K562 (cell line): ENCODE measurements at regions not wholly inside any gene's neighbourhood (a gene's known extent, or its start where the extent isn't known, plus 50 kb on each side); places are given as distances from the start of the nearest gene placed in this dataset.

Source experiments
- ATAC-seq: fragments of 200-7000 bp; cut with Tn5 transposase; 3 replicates; pipeline ENCODE4 v1.9.1; 2020; ENCODE audit warnings: moderate library complexity
- BruUV-seq: library from RNA; stranded (reverse); fragments of 400-500 nt; replicated peaks from 2 replicates; lab custom pipeline; 2021; lab: Mats Ljungman, UMichigan
- CTCF ChIA-PET: fragments of 300-600 bp; formaldehyde crosslinking; extraction: SDS; loops from one replicate; lab custom pipeline; 2021; ENCODE audit warnings: low intra/inter-chr PET ratio; lab: Yijun Ruan, JAX
- POLR2A ChIA-PET: fragments of 300-600, 350-650 bp; sonication (Branson Sonifier 250); formaldehyde crosslinking; extraction: SDS; loops from one replicate; lab custom pipeline; 2021; ENCODE audit warnings: antibody characterized with exemption, inconsistent platforms; lab: Yijun Ruan, JAX
- DNase-seq, 4 experiments: peaks; one replicate each; pipeline versions ENCODE4 v3.0.0 to v3.0.0-alpha.2; 2011 to 2018; ENCODE audit warnings: low spot score in 3 of 4, mixed read lengths in 3 of 4; ENCODE audit errors: extremely low read depth in 1 of 4
- FAIRE-seq: peaks from 2 replicates; lab custom pipeline; 2011; peaks lifted over from hg19 to GRCh38; lab: Jason Lieb, UNC
- H2AFZ ChIP-seq: 2 replicates; pipeline ENCODE4 v1.6.0; 2011; ENCODE audit warnings: low read depth, low read length, control low read depth, inconsistent platforms
- H3K27ac ChIP-seq: fragments of 200-600 bp; 3 replicates; pipeline ENCODE4 v1.8.0; 2011; ENCODE audit warnings: low read depth, mild to moderate bottlenecking, control low read depth, inconsistent platforms, low read length, moderate library complexity, mixed read lengths; ENCODE audit errors: extremely low read depth
- H3K27me3 ChIP-seq, 2 experiments: fragments of 300-600 bp in 1 of 2; 2 replicates in 1 of 2; 3 replicates in 1 of 2; pipeline versions ENCODE4 v1.6.0 to v1.8.0; 2011; ENCODE audit warnings: inconsistent platforms in 2 of 2, low read length in 2 of 2, mild to moderate bottlenecking in 1 of 2, mixed read lengths in 1 of 2, moderate library complexity in 1 of 2; ENCODE audit not compliant: control insufficient read depth in 2 of 2, insufficient read depth in 2 of 2
- H3K36me3 ChIP-seq: fragments of 300-600 bp; 3 replicates; pipeline ENCODE4 v1.8.0; 2011; ENCODE audit warnings: mild to moderate bottlenecking, low read length, inconsistent platforms; ENCODE audit not compliant: control insufficient read depth, insufficient read depth
- H3K4me1 ChIP-seq, 2 experiments: fragments of 200-600 bp in 1 of 2; replicated peaks in 1 of 2; 2 replicates in 1 of 2; 3 replicates in 1 of 2; pipeline versions ENCODE4 v1.5.1 to v1.8.0; 2011; ENCODE audit warnings: inconsistent platforms in 2 of 2, low read length in 2 of 2, mild to moderate bottlenecking in 1 of 2, mixed read lengths in 1 of 2, moderate library complexity in 1 of 2; ENCODE audit not compliant: control insufficient read depth in 2 of 2, insufficient read depth in 2 of 2
- H3K4me2 ChIP-seq: 2 replicates; pipeline ENCODE4 v1.6.1; 2011; ENCODE audit warnings: low read length, control low read depth, inconsistent platforms, mixed read lengths; ENCODE audit not compliant: insufficient read depth
- H3K4me3 ChIP-seq: fragments of 200-600 bp; sonication (generic), shearing (Covaris generic); 2 replicates; pipeline ENCODE4 v1.5.1; 2016; ENCODE audit warnings: control low read depth, inconsistent platforms
- H3K79me2 ChIP-seq: fragments of 200-600 bp; 3 replicates; pipeline ENCODE4 v1.8.0; 2011; ENCODE audit warnings: low read length, inconsistent platforms; ENCODE audit not compliant: control insufficient read depth, insufficient read depth
- H3K9ac ChIP-seq, 2 experiments: 2 replicates each; pipeline versions ENCODE4 v1.6.0 to v1.6.1; 2011; ENCODE audit warnings: low read depth in 2 of 2, low read length in 2 of 2, control low read depth in 1 of 2, inconsistent platforms in 1 of 2, mild to moderate bottlenecking in 1 of 2, mixed read lengths in 1 of 2; ENCODE audit not compliant: insufficient read depth in 1 of 2
- H3K9me1 ChIP-seq: one replicate; pipeline ENCODE4 v1.6.0; 2011; ENCODE audit warnings: inconsistent platforms, mild to moderate bottlenecking, low read length, moderate library complexity; ENCODE audit not compliant: control insufficient read depth, insufficient read depth
- H3K9me3 ChIP-seq: replicated peaks from 2 replicates; pipeline ENCODE4 v1.5.1; 2011; ENCODE audit warnings: low read depth, low read length, inconsistent platforms; ENCODE audit not compliant: control insufficient read depth, insufficient read depth
- H4K20me1 ChIP-seq: replicated peaks from 2 replicates; pipeline ENCODE4 v1.6.1; 2011; ENCODE audit warnings: low read length, inconsistent platforms, mixed read lengths; ENCODE audit not compliant: control insufficient read depth, insufficient read depth
- ARID3A ChIP-seq: IDR thresholded peaks from 2 replicates; pipeline ENCODE4 v1.6.1; 2012; ENCODE audit warnings: low read depth, low read length, improper control_type of control experiment, borderline replicate concordance
- FIP1L1 ChIP-seq: fragments of 200-400 bp; formaldehyde crosslinking; IDR thresholded peaks from 2 replicates; pipeline ENCODE4 v1.6.1; 2018; ENCODE audit warnings: mild to moderate bottlenecking, low read depth, low read length; ENCODE audit not compliant: poor library complexity, severe bottlenecking
- FOXK1 ChIP-seq: sonication (generic); formaldehyde crosslinking; IDR thresholded peaks from 2 replicates; pipeline ENCODE4 v1.8.0; 2022; ENCODE audit warnings: missing genetic modification reagents, mild to moderate bottlenecking, borderline replicate concordance
- HDGF ChIP-seq: fragments of 450-650 bp; IDR thresholded peaks from 2 replicates; pipeline ENCODE4 v1.6.1; 2016
- HES1 ChIP-seq: fragments of 450-650 bp; IDR thresholded peaks from 2 replicates; pipeline ENCODE4 v1.6.1; 2016; ENCODE audit warnings: low read depth, mild to moderate bottlenecking, moderate library complexity
- IFI16 ChIP-seq: fragments of 250-450 bp; sonication (Bioruptor Pico); IDR thresholded peaks from 2 replicates; pipeline ENCODE4 v2.1.2; 2022; ENCODE audit warnings: mild to moderate bottlenecking, inconsistent platforms
- ILK ChIP-seq: fragments of 450-650 bp; IDR thresholded peaks from 2 replicates; pipeline ENCODE4 v1.6.1; 2016; ENCODE audit warnings: missing genetic modification characterization, low read depth, mild to moderate bottlenecking, missing compliant biosample characterization, moderate library complexity, borderline replicate concordance
- MYBL2 ChIP-seq, 2 experiments: fragments of 450-650 bp in 1 of 2; sonication (generic) in 1 of 2; formaldehyde crosslinking in 1 of 2; IDR thresholded peaks; 2 replicates each; pipeline versions ENCODE4 v1.6.1 to v1.8.1; 2017 to 2022; ENCODE audit warnings: borderline replicate concordance in 1 of 2, inconsistent platforms in 1 of 2, low read depth in 1 of 2, mild to moderate bottlenecking in 1 of 2, missing genetic modification reagents in 1 of 2, moderate library complexity in 1 of 2
- NFATC3 ChIP-seq: fragments of 450-650 bp; IDR thresholded peaks from 2 replicates; pipeline ENCODE4 v1.6.1; 2017; ENCODE audit warnings: mild to moderate bottlenecking
- POLR2G ChIP-seq: fragments of 200-400 bp; formaldehyde crosslinking; IDR thresholded peaks from 2 replicates; pipeline ENCODE4 v1.6.1; 2017; ENCODE audit warnings: low read depth, mild to moderate bottlenecking, antibody characterized with exemption, low read length, moderate library complexity
- SIRT6 ChIP-seq: IDR thresholded peaks from one replicate; pipeline ENCODE4 v1.6.1; 2012; ENCODE audit warnings: low read depth, mild to moderate bottlenecking, control low read depth, inconsistent platforms, low read length, moderate library complexity
- SMAD2 ChIP-seq: fragments of 150-350 bp; IDR thresholded peaks from 2 replicates; pipeline ENCODE4 v1.6.1; 2014; ENCODE audit warnings: low read depth, mild to moderate bottlenecking, low read length
- SMAD4 ChIP-seq: fragments of 250-450 bp; sonication (Bioruptor Pico); conservative IDR thresholded peaks from 2 replicates; pipeline ENCODE4 v1.8.0; 2021; ENCODE audit warnings: inconsistent platforms, mild to moderate bottlenecking, moderate library complexity
- SP1 ChIP-seq: sonication (generic); formaldehyde crosslinking; IDR thresholded peaks from 2 replicates; pipeline ENCODE4 v1.8.1; 2022; ENCODE audit warnings: mild to moderate bottlenecking, missing genetic modification reagents
- TFAP4 ChIP-seq: sonication (generic); formaldehyde crosslinking; IDR thresholded peaks from 2 replicates; pipeline ENCODE4 v1.8.0; 2022; ENCODE audit warnings: missing genetic modification reagents, mild to moderate bottlenecking, moderate library complexity, borderline replicate concordance
- WGBS: fragments of 100-300 bp; shearing (Covaris generic); methylation state at CpG from one replicate; pipeline ENCODE4 v1.1.6; 2016; ENCODE audit warnings: low coverage, mixed read lengths; ENCODE audit not compliant: insufficient coverage; ENCODE audit errors: missing lambda C conversion rate; 5-methylcytosine and 5-hydroxymethylcytosine counted together
- in situ Hi-C: fragments of 300-500 bp; cut with MboI; formaldehyde crosslinking; loops from 4 replicates; pipeline ENCODE4 v1.15.0; 2018; ENCODE audit warnings: inconsistent platforms, mixed read lengths
- intact Hi-C: fragments of 100-400 bp; cut with micrococcal nuclease; formaldehyde crosslinking; loops from 2 replicates; pipeline ENCODE4 v1.14.2; 2022

- ChIA-PET POLR2A (no interaction called here), CTCF (interaction anchor here (0.8 kb wide), 1 partner anchor 949 kb away, joined by 4 read pairs; no protein-coding TSS in a partner anchor)
- no peaks in the 10 kb centered on the region for H3K9me3 ChIP-seq
- H3K36me3 ChIP-seq, result no peaks in the 10 kb centered on the region
- DNase-seq (no peak), ATAC-seq (no peak), FAIRE-seq (no peak)
- H3K27me3 ChIP-seq, result no peaks in the 10 kb centered on the region
- in situ Hi-C loops, result no loop called here
- no peaks in the 10 kb centered on the region for H3K9me1 ChIP-seq
- H3K79me2 ChIP-seq, result no peaks in the 10 kb centered on the region
- no peak overlapping the region for H3K9ac ChIP-seq
- intact Hi-C loops, result no loop called here
- no peak overlapping the region for H3K27ac ChIP-seq
- H4K20me1 ChIP-seq, result no peaks in the 10 kb centered on the region
- no TSS peak for BruUV-seq
- 2% methylated on average over 8 of the region's 8 CpGs for WGBS
- no peak overlapping the region for H3K4me3 ChIP-seq
- no peaks in the 10 kb centered on the region for H3K4me1 ChIP-seq
- H2AFZ ChIP-seq, result no peak overlapping the region
- TF ChIP-seq MYBL2 (IDR thresholded peaks at IDR 0.05; ENCODE audit: low read depth) (no peak), MYBL2 (CRISPR knock-in tag; IDR thresholded peaks at IDR 0.05; ENCODE audit: borderline replicate concordance) (no peak), SIRT6 (no peak), TFAP4 (no peak), FIP1L1 (no peak), NFATC3 (no peak), SMAD4 (CRISPR knock-in tag) (no peak), POLR2G (no peak), SP1 (CRISPR knock-in tag) (no peak), HES1 (no peak), ARID3A (no peak), FOXK1 (CRISPR knock-in tag) (no peak), HDGF (no peak), SMAD2 (no peak), IFI16 (CRISPR knock-in tag) (no peak), ILK (no peak)
- H3K4me2 ChIP-seq, result no peak overlapping the region
These were observed 593.4 kb upstream of the RGMB start for GRCh38 chr5:98179791-98180755.
